PC-9 (cell line): ENCODE measurements at regions not wholly inside any gene's neighbourhood (a gene's known extent, or its start where the extent isn't known, plus 50 kb on each side); places are given as distances from the start of the nearest gene placed in this dataset.

ENCODE experiments used
- BruUV-seq: library from RNA; stranded (reverse); fragments of 400-500 nt; replicated peaks from 2 replicates; lab custom pipeline; 2021; lab: Mats Ljungman, UMichigan
- CTCF ChIA-PET: fragments of 300-600 bp; sonication (Branson Sonifier 250); formaldehyde crosslinking; loops from one replicate; lab custom pipeline; 2022; ENCODE audit warnings: antibody characterized with exemption; lab: Charles Lee
- POLR2A ChIA-PET: fragments of 300-600 bp; sonication (Branson Sonifier 250); formaldehyde crosslinking; loops from one replicate; lab custom pipeline; 2022; ENCODE audit warnings: antibody characterized with exemption; ENCODE audit not compliant: unreplicated experiment; lab: Charles Lee
- DNase-seq, 2 experiments: peaks; one replicate each; pipeline versions ENCODE4 v3.0.0 to v3.0.0-alpha.2; 2015 to 2022; ENCODE audit warnings: mixed read lengths in 1 of 2
- H2AFZ ChIP-seq: fragments of 200-600 bp; sonication (generic); 2 replicates; pipeline ENCODE4 v1.8.1; 2017; ENCODE audit warnings: antibody characterized with exemption
- H3F3A ChIP-seq: fragments of 200-600 bp; sonication (generic); 2 replicates; pipeline ENCODE4 v1.8.1; 2017; ENCODE audit warnings: antibody characterized with exemption, mild to moderate bottlenecking, low read depth; ENCODE audit not compliant: insufficient read depth
- H3K27ac ChIP-seq: fragments of 200-600 bp; sonication (generic); 2 replicates; pipeline ENCODE4 v1.6.1; 2016; ENCODE audit warnings: mixed run types
- H3K27me3 ChIP-seq: fragments of 200-600 bp; sonication (generic); 2 replicates; pipeline ENCODE4 v1.6.1; 2016; ENCODE audit warnings: low read depth, mixed run types; ENCODE audit not compliant: insufficient read depth
- H3K36me3 ChIP-seq: fragments of 200-600 bp; sonication (generic); 2 replicates; pipeline ENCODE4 v1.6.1; 2016; ENCODE audit warnings: low read depth, mixed run types
- H3K4me1 ChIP-seq: fragments of 200-600 bp; sonication (generic); replicated peaks from 2 replicates; pipeline ENCODE4 v1.6.1; 2016; ENCODE audit warnings: mixed run types; ENCODE audit not compliant: insufficient read depth
- H3K4me2 ChIP-seq: fragments of 200-600 bp; sonication (generic); 2 replicates; pipeline ENCODE4 v1.6.1; 2017; ENCODE audit warnings: mixed run types
- H3K4me3 ChIP-seq: fragments of 200-600 bp; sonication (generic); 2 replicates; pipeline ENCODE4 v1.6.1; 2016; ENCODE audit warnings: mixed run types
- H3K79me2 ChIP-seq: fragments of 200-600 bp; sonication (generic); 2 replicates; pipeline ENCODE4 v1.6.1; 2017; ENCODE audit warnings: low read depth, mixed run types
- H3K9me2 ChIP-seq: fragments of 200-600 bp; sonication (generic); 2 replicates; pipeline ENCODE4 v1.8.1; 2017; ENCODE audit warnings: mild to moderate bottlenecking; ENCODE audit not compliant: insufficient read depth
- H3K9me3 ChIP-seq: fragments of 200-600 bp; sonication (generic); 2 replicates; pipeline ENCODE4 v1.8.1; 2016; ENCODE audit warnings: low read depth; ENCODE audit not compliant: insufficient read depth
- H4K20me1 ChIP-seq: fragments of 200-600 bp; sonication (generic); 2 replicates; pipeline ENCODE4 v1.8.1; 2017; ENCODE audit not compliant: insufficient read depth
- EZH2 ChIP-seq: fragments of 200-600 bp; sonication (generic); IDR thresholded peaks from 2 replicates; pipeline ENCODE4 v1.8.0; 2017; ENCODE audit warnings: antibody characterized with exemption, low read depth
- intact Hi-C: fragments of 100-400 bp; cut with micrococcal nuclease; formaldehyde crosslinking; loops from one replicate; pipeline ENCODE4 v1.10.0; 2022; ENCODE audit not compliant: unreplicated experiment
- TF ChIP-seq, protein P1 (sequence below): fragments of 200-600 bp; sonication (generic); conservative IDR thresholded peaks from 2 replicates; pipeline ENCODE4 v1.6.1; 2017; ENCODE audit warnings: mixed run types, antibody characterized with exemption, mild to moderate bottlenecking, moderate library complexity

GRCh38 chr11:111082664-111083063 lies 162.9 kb upstream of the POU2AF2 start:
- CTCF ChIA-PET, result no interaction called here

GRCh38 chr11:111081021-111081511 lies 164.5 kb upstream of the POU2AF2 start:
- POLR2A ChIA-PET, result no interaction called here
- DNase-seq, result no peak
- no peak overlapping the region for H3K4me3 ChIP-seq

More at GRCh38 chr11:111082664-111083063, 162.9 kb upstream of the POU2AF2 start:
- no peak overlapping the region for H3K4me3 ChIP-seq
- H3F3A ChIP-seq, result no peaks in the 10 kb centered on the region
- no peak overlapping the region for H3K4me2 ChIP-seq
- no peak overlapping the region for H3K27ac ChIP-seq
- H3K9me3 ChIP-seq, result no peaks in the 10 kb centered on the region
- POLR2A ChIA-PET, result interaction anchor here (0.6 kb wide), 1 partner anchor 673 kb away, joined by 4 read pairs; no protein-coding TSS in a partner anchor
- H3K79me2 ChIP-seq, result no peaks in the 10 kb centered on the region
- intact Hi-C loops, result no loop called here
- no peak for DNase-seq
- no peaks in the 10 kb centered on the region for H3K4me1 ChIP-seq
- no TSS peak for BruUV-seq
- H3K36me3 ChIP-seq, result no peaks in the 10 kb centered on the region
- no peaks in the 10 kb centered on the region for H3K27me3 ChIP-seq
- H3K9me2 ChIP-seq, result no peaks in the 10 kb centered on the region
- TF ChIP-seq, protein P1, sequence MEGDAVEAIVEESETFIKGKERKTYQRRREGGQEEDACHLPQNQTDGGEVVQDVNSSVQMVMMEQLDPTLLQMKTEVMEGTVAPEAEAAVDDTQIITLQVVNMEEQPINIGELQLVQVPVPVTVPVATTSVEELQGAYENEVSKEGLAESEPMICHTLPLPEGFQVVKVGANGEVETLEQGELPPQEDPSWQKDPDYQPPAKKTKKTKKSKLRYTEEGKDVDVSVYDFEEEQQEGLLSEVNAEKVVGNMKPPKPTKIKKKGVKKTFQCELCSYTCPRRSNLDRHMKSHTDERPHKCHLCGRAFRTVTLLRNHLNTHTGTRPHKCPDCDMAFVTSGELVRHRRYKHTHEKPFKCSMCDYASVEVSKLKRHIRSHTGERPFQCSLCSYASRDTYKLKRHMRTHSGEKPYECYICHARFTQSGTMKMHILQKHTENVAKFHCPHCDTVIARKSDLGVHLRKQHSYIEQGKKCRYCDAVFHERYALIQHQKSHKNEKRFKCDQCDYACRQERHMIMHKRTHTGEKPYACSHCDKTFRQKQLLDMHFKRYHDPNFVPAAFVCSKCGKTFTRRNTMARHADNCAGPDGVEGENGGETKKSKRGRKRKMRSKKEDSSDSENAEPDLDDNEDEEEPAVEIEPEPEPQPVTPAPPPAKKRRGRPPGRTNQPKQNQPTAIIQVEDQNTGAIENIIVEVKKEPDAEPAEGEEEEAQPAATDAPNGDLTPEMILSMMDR, result no peak
- TF ChIP-seq EZH2, result no peak
- H2AFZ ChIP-seq, result no peak overlapping the region
- H4K20me1 ChIP-seq, result no peaks in the 10 kb centered on the region

GRCh38 chr11:111077530-111078322 lies 167.8 kb upstream of the POU2AF2 start:
- no peaks in the 10 kb centered on the region for H3K27me3 ChIP-seq
- intact Hi-C loops, result no loop called here
- no peaks in the 10 kb centered on the region for H3K4me1 ChIP-seq
- H3K4me2 ChIP-seq, result no peak overlapping the region
- H3K9me2 ChIP-seq, result no peaks in the 10 kb centered on the region
- H3K36me3 ChIP-seq, result no peaks in the 10 kb centered on the region
- no peak overlapping the region for H3K4me3 ChIP-seq
- DNase-seq, result no peak
- BruUV-seq, result no TSS peak
- H3K9me3 ChIP-seq, result no peaks in the 10 kb centered on the region
- POLR2A ChIA-PET, result no interaction called here
- H3K27ac ChIP-seq, result no peak overlapping the region
- TF ChIP-seq, protein P1, result no peak
- no peak for TF ChIP-seq EZH2
- H3F3A ChIP-seq, result no peaks in the 10 kb centered on the region
- no peaks in the 10 kb centered on the region for H3K79me2 ChIP-seq
- H4K20me1 ChIP-seq, result no peaks in the 10 kb centered on the region
- CTCF ChIA-PET, result no interaction called here
- H2AFZ ChIP-seq, result no peak overlapping the region

More at GRCh38 chr11:111081021-111081511, 164.5 kb upstream of the POU2AF2 start:
- Histone ChIP-seq H3K4me1 (no peaks in the 10 kb centered on the region), H4K20me1 (no peaks in the 10 kb centered on the region), H3K79me2 (no peaks in the 10 kb centered on the region), H3K4me2 (no peak overlapping the region), H3F3A (no peaks in the 10 kb centered on the region), H3K27ac (no peak overlapping the region), H3K9me2 (no peaks in the 10 kb centered on the region), H3K27me3 (no peaks in the 10 kb centered on the region), H3K36me3 (no peaks in the 10 kb centered on the region), H2AFZ (no peak overlapping the region), H3K9me3 (no peaks in the 10 kb centered on the region)
- intact Hi-C loops, result no loop called here
- BruUV-seq, result no TSS peak
- TF ChIP-seq EZH2, result no peak
- TF ChIP-seq, protein P1, result no peak
- CTCF ChIA-PET, result no interaction called here
